NCI-H1092 treated with DMSO at 0.1 percent for 48 hours (cell line): ENCODE measurements at regions not wholly inside any gene's neighbourhood (a gene's known extent, or its start where the extent isn't known, plus 50 kb on each side); places are given as distances from the start of the nearest gene placed in this dataset.
"Not testable (repeated sequence)": the region's sequence is repeated elsewhere in the genome, so short reads cannot be mapped to it uniquely, and the experiment has no call there.

Experiments
- DNase-seq: peaks from one replicate; lab custom pipeline; 2025; lab: John Stamatoyannopoulos, UW

GRCh38 chr17:70521821-70522256 lies 352.5 kb downstream of the KCNJ2 start:
- peak; percentile 69 for DNase-seq

- peak; percentile 40 for DNase-seq
These were observed 354.1 kb downstream of the KCNJ2 start for GRCh38 chr17:70523426-70523825.

GRCh38 chr17:70525035-70525434 lies 355.7 kb downstream of the KCNJ2 start:
- not testable (repeated sequence) for DNase-seq

GRCh38 chr17:70525961-70526360 lies 356.6 kb downstream of the KCNJ2 start:
- no peak for DNase-seq

GRCh38 chr17:70527364-70527888 lies 358.1 kb downstream of the KCNJ2 start:
- no peak for DNase-seq

- DNase-seq, result no peak
These were observed 364.1 kb downstream of the KCNJ2 start for GRCh38 chr17:70533427-70533826.

GRCh38 chr17:70535986-70536385 lies 366.7 kb downstream of the KCNJ2 start:
- no peak for DNase-seq

GRCh38 chr17:70539132-70539924 lies 370.0 kb downstream of the KCNJ2 start:
- no peak for DNase-seq

- no peak for DNase-seq
These were observed 373.5 kb downstream of the KCNJ2 start for GRCh38 chr17:70542876-70543275.

GRCh38 chr17:70544317-70544716 lies 375.0 kb downstream of the KCNJ2 start:
- no peak for DNase-seq

- DNase-seq, result peak; percentile 54
These were observed 383.1 kb downstream of the KCNJ2 start for GRCh38 chr17:70552230-70552981.

GRCh38 chr17:70552982-70553334 lies 383.6 kb downstream of the KCNJ2 start:
- DNase-seq, result no peak

- DNase-seq, result no peak
These were observed 386.4 kb downstream of the KCNJ2 start for GRCh38 chr17:70555723-70556122.

GRCh38 chr17:70558821-70559220 lies 389.5 kb downstream of the KCNJ2 start:
- no peak for DNase-seq

GRCh38 chr17:70560471-70560870 lies 391.1 kb downstream of the KCNJ2 start:
- no peak for DNase-seq

GRCh38 chr17:70562137-70562536 lies 392.8 kb downstream of the KCNJ2 start:
- DNase-seq, result no peak

GRCh38 chr17:70563281-70563820 lies 394.0 kb downstream of the KCNJ2 start:
- peak; percentile 96 for DNase-seq

- DNase-seq, result no peak
These were observed 394.8 kb downstream of the KCNJ2 start for GRCh38 chr17:70564006-70564620.

- no peak for DNase-seq
These were observed 399.8 kb downstream of the KCNJ2 start for GRCh38 chr17:70569128-70569527.

GRCh38 chr17:70577456-70577855 lies 408.1 kb downstream of the KCNJ2 start:
- no peak for DNase-seq

GRCh38 chr17:70581459-70581858 lies 412.1 kb downstream of the KCNJ2 start:
- DNase-seq, result no peak

GRCh38 chr17:70582777-70583176 lies 413.4 kb downstream of the KCNJ2 start:
- DNase-seq, result no peak
